H1 (cell line): ENCODE measurements at regions not wholly inside any gene's neighbourhood (a gene's known extent, or its start where the extent isn't known, plus 50 kb on each side); places are given as distances from the start of the nearest gene placed in this dataset.

Experiments used
- EZH2 ChIP-seq: fragments of 200-600 bp; sonication (generic); IDR thresholded peaks from 2 replicates; pipeline ENCODE4 v1.7.1; 2012; ENCODE audit warnings: low read depth, mild to moderate bottlenecking, moderate library complexity, low read length, inconsistent platforms; ENCODE audit not compliant: severe bottlenecking
- HDAC6 ChIP-seq: IDR thresholded peaks from one replicate; pipeline ENCODE4 v1.7.1; 2012; ENCODE audit warnings: low read depth, mild to moderate bottlenecking, inconsistent platforms, low read length, moderate library complexity
- POLR2A ChIP-seq, 2 experiments: IDR thresholded peaks; 1 replicate in 1 of 2; 2 replicates in 1 of 2; pipeline ENCODE4 v1.6.1; 2011; ENCODE audit warnings: low read depth in 2 of 2, low read length in 2 of 2, mild to moderate bottlenecking in 2 of 2; ENCODE audit errors: control extremely low read depth in 1 of 2
- POLR2AphosphoS5 ChIP-seq: IDR thresholded peaks from 2 replicates; pipeline ENCODE4 v1.6.1; 2011; ENCODE audit warnings: low read depth, low read length
- RBBP5 ChIP-seq: IDR thresholded peaks from 2 replicates; pipeline ENCODE4 v1.7.1; 2012; ENCODE audit warnings: low read depth, mild to moderate bottlenecking, inconsistent platforms, low read length, moderate library complexity, borderline replicate concordance
- SAP30 ChIP-seq: fragments of 300-600 bp; sonication (generic); IDR thresholded peaks from 2 replicates; pipeline ENCODE4 v1.7.1; 2012; ENCODE audit warnings: low read length, moderate library complexity, mild to moderate bottlenecking, inconsistent platforms; ENCODE audit not compliant: insufficient read depth, insufficient replicate concordance
- SP1 ChIP-seq: IDR thresholded peaks from 2 replicates; pipeline ENCODE4 v1.6.1; 2011; ENCODE audit warnings: low read depth, low read length
- TF ChIP-seq, protein P1 (sequence below), 3 experiments: IDR thresholded peaks; 1 replicate in 2 of 3; 2 replicates in 1 of 3; pipeline versions ENCODE4 v1.5.1 to v1.6.1; 2011; ENCODE audit warnings: low read length in 3 of 3, mild to moderate bottlenecking in 3 of 3, inconsistent platforms in 2 of 3, low read depth in 1 of 3, moderate library complexity in 1 of 3; ENCODE audit not compliant: insufficient read depth in 1 of 3; ENCODE audit errors: control extremely low read depth in 1 of 3
- TF ChIP-seq, protein P2 (sequence below): fragments of 300-600 bp; sonication (generic); IDR thresholded peaks from 2 replicates; pipeline ENCODE4 v1.7.1; 2012; ENCODE audit warnings: low read length, moderate library complexity, mild to moderate bottlenecking, inconsistent platforms; ENCODE audit not compliant: insufficient replicate concordance

DNA sequence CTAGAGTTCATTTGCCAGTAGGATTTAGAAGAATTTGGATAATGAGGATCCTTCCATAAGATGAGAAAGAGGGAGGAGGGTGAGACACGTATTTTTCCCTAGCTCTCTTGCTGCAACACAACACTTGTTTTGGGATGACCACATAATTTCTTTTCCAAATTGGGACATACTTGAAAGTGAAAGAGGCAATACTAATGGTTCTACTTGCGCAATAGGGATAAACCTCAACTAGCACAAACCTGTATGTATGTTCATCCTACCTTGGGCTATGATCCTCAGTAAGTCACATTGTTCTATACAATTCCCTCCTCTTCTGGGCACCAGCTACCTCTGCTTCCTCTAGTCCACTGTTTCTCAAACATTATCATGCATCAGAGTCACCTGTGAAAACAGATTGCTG is 1208.8 kb upstream of the LRRTM1 start:
- TF ChIP-seq POLR2AphosphoS5 (no peak), SP1 (no peak), HDAC6 (no peak), EZH2 (no peak), SAP30 (no peak), POLR2A (IDR thresholded peaks at IDR 0.05; ENCODE audit: control extremely low read depth in 1 of 2, low read depth in 2 of 2, low read length in 2 of 2) (no peak), RBBP5 (no peak)
- TF ChIP-seq, protein P1, sequence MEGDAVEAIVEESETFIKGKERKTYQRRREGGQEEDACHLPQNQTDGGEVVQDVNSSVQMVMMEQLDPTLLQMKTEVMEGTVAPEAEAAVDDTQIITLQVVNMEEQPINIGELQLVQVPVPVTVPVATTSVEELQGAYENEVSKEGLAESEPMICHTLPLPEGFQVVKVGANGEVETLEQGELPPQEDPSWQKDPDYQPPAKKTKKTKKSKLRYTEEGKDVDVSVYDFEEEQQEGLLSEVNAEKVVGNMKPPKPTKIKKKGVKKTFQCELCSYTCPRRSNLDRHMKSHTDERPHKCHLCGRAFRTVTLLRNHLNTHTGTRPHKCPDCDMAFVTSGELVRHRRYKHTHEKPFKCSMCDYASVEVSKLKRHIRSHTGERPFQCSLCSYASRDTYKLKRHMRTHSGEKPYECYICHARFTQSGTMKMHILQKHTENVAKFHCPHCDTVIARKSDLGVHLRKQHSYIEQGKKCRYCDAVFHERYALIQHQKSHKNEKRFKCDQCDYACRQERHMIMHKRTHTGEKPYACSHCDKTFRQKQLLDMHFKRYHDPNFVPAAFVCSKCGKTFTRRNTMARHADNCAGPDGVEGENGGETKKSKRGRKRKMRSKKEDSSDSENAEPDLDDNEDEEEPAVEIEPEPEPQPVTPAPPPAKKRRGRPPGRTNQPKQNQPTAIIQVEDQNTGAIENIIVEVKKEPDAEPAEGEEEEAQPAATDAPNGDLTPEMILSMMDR (IDR thresholded peaks at IDR 0.05; ENCODE audit: control extremely low read depth in 1 of 3, insufficient read depth in 1 of 3, low read depth in 1 of 3, low read length in 3 of 3) = no peak
- TF ChIP-seq, protein P2, sequence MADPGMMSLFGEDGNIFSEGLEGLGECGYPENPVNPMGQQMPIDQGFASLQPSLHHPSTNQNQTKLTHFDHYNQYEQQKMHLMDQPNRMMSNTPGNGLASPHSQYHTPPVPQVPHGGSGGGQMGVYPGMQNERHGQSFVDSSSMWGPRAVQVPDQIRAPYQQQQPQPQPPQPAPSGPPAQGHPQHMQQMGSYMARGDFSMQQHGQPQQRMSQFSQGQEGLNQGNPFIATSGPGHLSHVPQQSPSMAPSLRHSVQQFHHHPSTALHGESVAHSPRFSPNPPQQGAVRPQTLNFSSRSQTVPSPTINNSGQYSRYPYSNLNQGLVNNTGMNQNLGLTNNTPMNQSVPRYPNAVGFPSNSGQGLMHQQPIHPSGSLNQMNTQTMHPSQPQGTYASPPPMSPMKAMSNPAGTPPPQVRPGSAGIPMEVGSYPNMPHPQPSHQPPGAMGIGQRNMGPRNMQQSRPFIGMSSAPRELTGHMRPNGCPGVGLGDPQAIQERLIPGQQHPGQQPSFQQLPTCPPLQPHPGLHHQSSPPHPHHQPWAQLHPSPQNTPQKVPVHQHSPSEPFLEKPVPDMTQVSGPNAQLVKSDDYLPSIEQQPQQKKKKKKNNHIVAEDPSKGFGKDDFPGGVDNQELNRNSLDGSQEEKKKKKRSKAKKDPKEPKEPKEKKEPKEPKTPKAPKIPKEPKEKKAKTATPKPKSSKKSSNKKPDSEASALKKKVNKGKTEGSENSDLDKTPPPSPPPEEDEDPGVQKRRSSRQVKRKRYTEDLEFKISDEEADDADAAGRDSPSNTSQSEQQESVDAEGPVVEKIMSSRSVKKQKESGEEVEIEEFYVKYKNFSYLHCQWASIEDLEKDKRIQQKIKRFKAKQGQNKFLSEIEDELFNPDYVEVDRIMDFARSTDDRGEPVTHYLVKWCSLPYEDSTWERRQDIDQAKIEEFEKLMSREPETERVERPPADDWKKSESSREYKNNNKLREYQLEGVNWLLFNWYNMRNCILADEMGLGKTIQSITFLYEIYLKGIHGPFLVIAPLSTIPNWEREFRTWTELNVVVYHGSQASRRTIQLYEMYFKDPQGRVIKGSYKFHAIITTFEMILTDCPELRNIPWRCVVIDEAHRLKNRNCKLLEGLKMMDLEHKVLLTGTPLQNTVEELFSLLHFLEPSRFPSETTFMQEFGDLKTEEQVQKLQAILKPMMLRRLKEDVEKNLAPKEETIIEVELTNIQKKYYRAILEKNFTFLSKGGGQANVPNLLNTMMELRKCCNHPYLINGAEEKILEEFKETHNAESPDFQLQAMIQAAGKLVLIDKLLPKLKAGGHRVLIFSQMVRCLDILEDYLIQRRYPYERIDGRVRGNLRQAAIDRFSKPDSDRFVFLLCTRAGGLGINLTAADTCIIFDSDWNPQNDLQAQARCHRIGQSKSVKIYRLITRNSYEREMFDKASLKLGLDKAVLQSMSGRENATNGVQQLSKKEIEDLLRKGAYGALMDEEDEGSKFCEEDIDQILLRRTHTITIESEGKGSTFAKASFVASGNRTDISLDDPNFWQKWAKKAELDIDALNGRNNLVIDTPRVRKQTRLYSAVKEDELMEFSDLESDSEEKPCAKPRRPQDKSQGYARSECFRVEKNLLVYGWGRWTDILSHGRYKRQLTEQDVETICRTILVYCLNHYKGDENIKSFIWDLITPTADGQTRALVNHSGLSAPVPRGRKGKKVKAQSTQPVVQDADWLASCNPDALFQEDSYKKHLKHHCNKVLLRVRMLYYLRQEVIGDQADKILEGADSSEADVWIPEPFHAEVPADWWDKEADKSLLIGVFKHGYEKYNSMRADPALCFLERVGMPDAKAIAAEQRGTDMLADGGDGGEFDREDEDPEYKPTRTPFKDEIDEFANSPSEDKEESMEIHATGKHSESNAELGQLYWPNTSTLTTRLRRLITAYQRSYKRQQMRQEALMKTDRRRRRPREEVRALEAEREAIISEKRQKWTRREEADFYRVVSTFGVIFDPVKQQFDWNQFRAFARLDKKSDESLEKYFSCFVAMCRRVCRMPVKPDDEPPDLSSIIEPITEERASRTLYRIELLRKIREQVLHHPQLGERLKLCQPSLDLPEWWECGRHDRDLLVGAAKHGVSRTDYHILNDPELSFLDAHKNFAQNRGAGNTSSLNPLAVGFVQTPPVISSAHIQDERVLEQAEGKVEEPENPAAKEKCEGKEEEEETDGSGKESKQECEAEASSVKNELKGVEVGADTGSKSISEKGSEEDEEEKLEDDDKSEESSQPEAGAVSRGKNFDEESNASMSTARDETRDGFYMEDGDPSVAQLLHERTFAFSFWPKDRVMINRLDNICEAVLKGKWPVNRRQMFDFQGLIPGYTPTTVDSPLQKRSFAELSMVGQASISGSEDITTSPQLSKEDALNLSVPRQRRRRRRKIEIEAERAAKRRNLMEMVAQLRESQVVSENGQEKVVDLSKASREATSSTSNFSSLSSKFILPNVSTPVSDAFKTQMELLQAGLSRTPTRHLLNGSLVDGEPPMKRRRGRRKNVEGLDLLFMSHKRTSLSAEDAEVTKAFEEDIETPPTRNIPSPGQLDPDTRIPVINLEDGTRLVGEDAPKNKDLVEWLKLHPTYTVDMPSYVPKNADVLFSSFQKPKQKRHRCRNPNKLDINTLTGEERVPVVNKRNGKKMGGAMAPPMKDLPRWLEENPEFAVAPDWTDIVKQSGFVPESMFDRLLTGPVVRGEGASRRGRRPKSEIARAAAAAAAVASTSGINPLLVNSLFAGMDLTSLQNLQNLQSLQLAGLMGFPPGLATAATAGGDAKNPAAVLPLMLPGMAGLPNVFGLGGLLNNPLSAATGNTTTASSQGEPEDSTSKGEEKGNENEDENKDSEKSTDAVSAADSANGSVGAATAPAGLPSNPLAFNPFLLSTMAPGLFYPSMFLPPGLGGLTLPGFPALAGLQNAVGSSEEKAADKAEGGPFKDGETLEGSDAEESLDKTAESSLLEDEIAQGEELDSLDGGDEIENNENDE = no peak
